ENCODE measurements at regions not wholly inside any gene's neighbourhood (a gene's known extent, or its start where the extent isn't known, plus 50 kb on each side); places are given as distances from the start of the nearest gene placed in this dataset.
"Not testable (repeated sequence)": the region's sequence is repeated elsewhere in the genome, so short reads cannot be mapped to it uniquely, and the experiment has no call there.

- peak; percentile 92 for FAIRE-seq
- DNase-seq (ENCODE audit: insufficient read length): not testable (repeated sequence)
These were observed 146.7 kb downstream of the SPIN4 start for GRCh38 chrX:63204266-63205074.

DNA sequence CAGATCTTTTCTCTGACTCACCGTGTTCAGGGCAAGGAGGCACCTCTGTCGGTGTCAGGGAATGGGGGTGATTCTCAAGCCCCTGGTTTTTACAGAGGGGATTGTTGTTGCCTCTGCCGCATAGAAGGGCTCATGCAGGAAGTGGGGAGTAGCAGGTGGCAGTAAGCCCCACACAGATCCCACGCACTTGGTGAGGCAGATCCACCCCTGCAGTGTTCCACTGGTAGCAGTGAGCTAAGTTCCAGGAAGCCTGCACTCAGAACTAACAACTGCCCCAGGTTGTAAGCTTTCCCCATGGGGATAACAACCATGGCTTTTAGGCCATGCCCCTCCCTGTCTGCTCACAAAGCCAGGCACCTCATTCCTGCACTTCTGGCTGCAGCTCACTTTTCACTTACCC is 149.1 kb downstream of the SPIN4 start:
- not testable (repeated sequence) for DNase-seq (ENCODE audit: insufficient read length)
- FAIRE-seq: peak; percentile 88

- peak; percentile 24 for FAIRE-seq
- not testable (repeated sequence) for DNase-seq (ENCODE audit: insufficient read length)
These were observed 152.4 kb downstream of the SPIN4 start for GRCh38 chrX:63198693-63199092.

GRCh38 chrX:63192366-63193041 is 158.6 kb downstream of the SPIN4 start:
- not testable (repeated sequence) for FAIRE-seq; DNase-seq (ENCODE audit: insufficient read length)

DNA sequence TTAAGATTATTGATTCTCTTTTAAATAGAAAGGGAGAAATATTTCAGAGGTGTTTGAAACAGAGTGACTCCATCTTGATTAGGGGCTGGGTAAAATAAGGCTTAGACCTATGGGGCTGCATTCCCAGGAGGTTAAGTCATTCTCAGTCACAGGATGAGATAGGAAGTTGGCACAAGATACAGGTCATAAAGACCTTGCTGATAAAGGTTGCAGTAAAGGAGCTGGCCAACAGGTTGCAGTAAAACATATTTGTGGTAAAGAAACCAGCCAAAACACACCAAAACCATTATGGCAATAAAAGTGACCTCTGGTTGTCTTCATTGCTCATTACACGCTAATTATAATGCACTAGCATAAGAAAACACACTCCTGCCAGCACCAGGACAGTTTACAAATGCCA is 165.0 kb downstream of the SPIN4 start:
- FAIRE-seq: no peak
- no peak for DNase-seq (ENCODE audit: insufficient read length)

DNA sequence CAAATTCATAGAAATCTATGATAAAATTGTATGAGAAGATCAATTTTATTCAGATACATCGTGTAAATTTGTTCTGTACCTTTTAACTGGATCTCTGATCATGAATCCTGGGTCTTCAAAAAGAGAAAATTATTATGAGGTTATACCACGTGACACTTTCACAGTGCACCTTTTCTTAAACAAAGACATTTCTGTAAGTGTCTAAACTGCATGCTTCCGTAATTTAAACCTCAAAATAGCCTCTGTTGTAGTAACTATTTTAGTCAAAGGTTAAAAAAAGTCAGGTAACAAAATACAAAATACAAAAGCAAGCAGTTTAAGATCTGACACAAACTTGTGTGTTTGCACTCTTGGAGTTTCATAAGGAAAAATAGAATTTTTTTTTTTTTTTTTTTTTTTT is 171.3 kb downstream of the SPIN4 start:
- FAIRE-seq: peak; percentile 70
- not testable (repeated sequence) for DNase-seq (ENCODE audit: insufficient read length)

More for the DNA sequence above, 165.0 kb downstream of the SPIN4 start:
- TF ChIP-seq TAF1 (IDR thresholded peaks at IDR 0.05; ENCODE audit: borderline replicate concordance, low read depth, low read length) (no peak), POLR2AphosphoS5 (IDR thresholded peaks at IDR 0.05; ENCODE audit: low read depth, low read length) (no peak), POLR2A (IDR thresholded peaks at IDR 0.05; ENCODE audit: low read depth, low read length) (no peak)

DNA sequence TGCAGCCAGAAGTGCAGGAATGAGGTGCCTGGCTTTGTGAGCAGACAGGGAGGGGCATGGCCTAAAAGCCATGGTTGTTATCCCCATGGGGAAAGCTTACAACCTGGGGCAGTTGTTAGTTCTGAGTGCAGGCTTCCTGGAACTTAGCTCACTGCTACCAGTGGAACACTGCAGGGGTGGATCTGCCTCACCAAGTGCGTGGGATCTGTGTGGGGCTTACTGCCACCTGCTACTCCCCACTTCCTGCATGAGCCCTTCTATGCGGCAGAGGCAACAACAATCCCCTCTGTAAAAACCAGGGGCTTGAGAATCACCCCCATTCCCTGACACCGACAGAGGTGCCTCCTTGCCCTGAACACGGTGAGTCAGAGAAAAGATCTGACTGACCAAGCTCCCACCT is 174.6 kb downstream of the SPIN4 start:
- DNase-seq (ENCODE audit: insufficient read length): not testable (repeated sequence)
- peak; percentile 93 for FAIRE-seq

- not testable (repeated sequence) for FAIRE-seq; DNase-seq (ENCODE audit: insufficient read length)
These were observed 177.1 kb downstream of the SPIN4 start for GRCh38 chrX:63173841-63174718.

- not testable (repeated sequence) for DNase-seq (ENCODE audit: insufficient read length); FAIRE-seq
These were observed 181.7 kb downstream of the SPIN4 start for GRCh38 chrX:63169416-63169815.

DNA sequence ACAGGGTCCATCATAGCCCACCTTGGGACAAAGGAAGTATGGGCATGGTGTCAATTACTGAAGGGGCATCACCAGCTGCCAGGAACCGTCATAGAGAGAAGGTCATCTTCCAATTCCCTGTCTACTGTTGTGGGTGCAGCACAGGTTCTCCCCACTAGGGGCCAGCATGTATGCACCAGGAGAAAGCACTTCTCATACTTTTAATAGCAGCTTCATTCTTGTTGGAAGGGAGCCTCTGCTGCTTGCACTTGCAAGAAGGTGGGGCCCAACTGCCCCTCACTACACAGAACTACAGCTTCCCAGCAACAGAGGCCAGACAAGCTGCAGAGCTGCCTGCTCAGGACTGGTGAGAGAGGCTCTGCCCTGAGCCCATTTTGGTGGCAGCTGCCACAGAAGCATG is 182.2 kb downstream of the SPIN4 start:
- not testable (repeated sequence) for FAIRE-seq; DNase-seq (ENCODE audit: insufficient read length)

GRCh38 chrX:63167002-63167401 is 184.1 kb downstream of the SPIN4 start:
- FAIRE-seq: not testable (repeated sequence)

GRCh38 chrX:63160994-63161393 is 190.1 kb downstream of the SPIN4 start:
- FAIRE-seq; DNase-seq (ENCODE audit: insufficient read length): not testable (repeated sequence)

More at GRCh38 chrX:63167002-63167401, 184.1 kb downstream of the SPIN4 start:
- DNase-seq (ENCODE audit: insufficient read length): not testable (repeated sequence)

GRCh38 chrX:63160340-63160739 is 190.8 kb downstream of the SPIN4 start:
- DNase-seq (ENCODE audit: insufficient read length); FAIRE-seq: not testable (repeated sequence)

DNA sequence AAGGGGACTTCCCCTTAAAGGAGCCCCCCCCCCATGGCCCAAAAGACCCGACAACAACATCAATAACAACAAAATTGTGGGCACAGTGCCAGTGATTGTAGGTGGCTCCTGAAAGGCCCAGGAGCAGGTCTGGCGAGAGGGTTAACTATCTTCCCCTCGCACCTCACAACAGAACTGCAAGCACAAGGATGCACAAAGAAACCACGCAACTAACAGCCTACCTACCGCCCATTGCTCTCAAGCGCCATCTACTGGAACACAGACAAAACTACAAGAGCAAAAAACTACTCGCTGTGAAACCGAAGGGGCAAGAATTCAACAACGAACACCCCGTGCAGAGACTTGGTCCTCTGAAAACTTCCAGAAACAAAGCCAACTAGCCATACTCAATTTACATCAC is 205.6 kb downstream of the SPIN4 start:
- FAIRE-seq: peak; percentile 91
- not testable (repeated sequence) for DNase-seq (ENCODE audit: insufficient read length)

DNA sequence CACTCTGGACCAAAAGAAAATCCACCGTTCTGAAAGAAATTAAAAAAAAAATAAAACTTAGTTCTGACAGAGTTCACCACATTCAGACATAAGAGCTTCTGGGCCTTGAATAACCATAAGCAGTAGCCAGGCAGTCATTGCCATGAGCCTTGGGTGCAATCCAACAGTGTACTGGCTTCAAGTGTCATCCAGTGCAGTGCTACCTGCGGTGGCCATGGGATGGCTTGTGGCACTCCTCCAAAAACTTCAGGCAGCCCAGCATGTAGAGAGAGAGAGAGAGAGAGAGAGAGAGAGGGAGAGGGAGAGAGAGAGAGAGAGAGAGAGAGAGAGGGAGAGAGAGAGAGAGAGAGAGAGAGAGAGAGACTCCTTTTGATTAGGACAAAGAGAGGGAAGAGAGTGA is 208.5 kb downstream of the SPIN4 start:
- not testable (repeated sequence) for DNase-seq (ENCODE audit: insufficient read length); FAIRE-seq

- not testable (repeated sequence) for DNase-seq (ENCODE audit: insufficient read length); FAIRE-seq
These were observed 215.3 kb downstream of the SPIN4 start for GRCh38 chrX:63135859-63136258.

Measured in GM12892 (cell line).